ENCODE measurements at regions not wholly inside any gene's neighbourhood (a gene's known extent, or its start where the extent isn't known, plus 50 kb on each side); places are given as distances from the start of the nearest gene placed in this dataset.

DNA sequence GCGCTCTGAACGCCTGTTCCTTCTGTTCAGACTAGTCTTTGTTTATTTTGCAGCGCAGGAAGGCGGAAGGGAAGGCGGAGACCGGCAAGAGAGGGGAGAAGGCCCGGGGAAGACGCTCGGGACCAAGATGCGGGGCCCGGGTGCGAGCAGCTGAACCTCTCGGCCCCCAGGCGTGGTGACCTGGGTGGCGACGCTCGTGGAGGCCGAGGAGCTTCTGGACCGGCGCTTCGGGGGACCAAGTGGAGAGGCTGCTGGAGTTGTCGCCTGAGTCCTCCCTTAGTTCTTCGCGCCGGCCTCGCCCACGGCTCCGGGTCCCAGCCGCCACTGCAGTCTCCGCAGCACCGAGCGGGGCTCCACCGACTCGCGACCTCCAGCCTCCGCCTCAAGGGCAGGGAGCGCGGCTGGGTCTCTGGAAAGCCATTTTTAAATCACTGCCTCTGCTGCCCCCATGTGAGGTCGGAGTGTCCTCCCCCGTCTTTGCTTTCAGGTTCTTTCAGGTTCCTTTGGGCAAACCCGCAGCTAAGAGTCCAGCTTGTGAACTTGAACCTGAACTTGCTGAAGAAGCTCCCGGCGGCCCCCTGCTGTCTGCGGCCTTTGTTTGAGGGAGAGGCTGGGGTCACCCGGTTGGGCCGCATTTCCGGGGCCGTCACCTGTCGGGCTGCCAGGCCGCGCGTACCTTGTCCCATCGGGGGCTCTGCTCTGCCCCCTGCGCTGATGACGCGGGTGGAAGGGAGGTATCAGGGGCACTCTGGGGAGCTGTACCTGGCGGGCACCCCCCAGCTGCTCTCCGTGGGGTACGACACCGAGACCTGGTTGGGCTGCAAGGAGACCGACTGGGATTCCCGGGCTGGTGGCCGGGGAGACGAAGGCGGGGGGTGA is 136.0 kb downstream of the KIF20B start:
- POLR2A ChIA-PET = no interaction called here
- CTCF ChIA-PET = interaction anchor here (1.3 kb wide), 1 partner anchor 221 kb away, joined by 3 read pairs; no protein-coding TSS in a partner anchor
- TF ChIP-seq JUN (IDR thresholded peaks at IDR 0.05) (no peak), SREBF2 (IDR thresholded peaks at IDR 0.05) (no peak), RAD21 (conservative IDR thresholded peaks at IDR 0.05 in 1 of 2, IDR thresholded peaks at IDR 0.05 in 1 of 2) (no peak), FOXS1 (CRISPR knock-in tag; IDR thresholded peaks at IDR 0.05) (no peak), FOSL2 (IDR thresholded peaks at IDR 0.05) (no peak), FOSL2 (CRISPR knock-in tag; IDR thresholded peaks at IDR 0.05) (no peak), TFCP2L1 (CRISPR knock-in tag; IDR thresholded peaks at IDR 0.05) (no peak), HMGXB4 (CRISPR knock-in tag; IDR thresholded peaks at IDR 0.05; ENCODE audit: borderline replicate concordance) (no peak), KDM1A (IDR thresholded peaks at IDR 0.05; ENCODE audit: low read depth) (no peak), PBX3 (IDR thresholded peaks at IDR 0.05) (no peak)
- Histone ChIP-seq H3K4me3 (no peak overlapping the region), H3K9me3 (no peaks in the 10 kb centered on the region; the same call in 2 of the 3 replicates), H3K4me1 (no peaks in the 10 kb centered on the region), H3K4me2 (no peak overlapping the region), H3K27ac (no peak overlapping the region)
- ATAC-seq (no peak), DNase-seq (ENCODE audit: low read depth in 1 of 2, low spot score in 1 of 2) (no peak), FAIRE-seq (no peak)
- 55% methylated on average over 29 of the region's 65 CpGs for WGBS (ENCODE audit: missing lambda C conversion rate)

DNA sequence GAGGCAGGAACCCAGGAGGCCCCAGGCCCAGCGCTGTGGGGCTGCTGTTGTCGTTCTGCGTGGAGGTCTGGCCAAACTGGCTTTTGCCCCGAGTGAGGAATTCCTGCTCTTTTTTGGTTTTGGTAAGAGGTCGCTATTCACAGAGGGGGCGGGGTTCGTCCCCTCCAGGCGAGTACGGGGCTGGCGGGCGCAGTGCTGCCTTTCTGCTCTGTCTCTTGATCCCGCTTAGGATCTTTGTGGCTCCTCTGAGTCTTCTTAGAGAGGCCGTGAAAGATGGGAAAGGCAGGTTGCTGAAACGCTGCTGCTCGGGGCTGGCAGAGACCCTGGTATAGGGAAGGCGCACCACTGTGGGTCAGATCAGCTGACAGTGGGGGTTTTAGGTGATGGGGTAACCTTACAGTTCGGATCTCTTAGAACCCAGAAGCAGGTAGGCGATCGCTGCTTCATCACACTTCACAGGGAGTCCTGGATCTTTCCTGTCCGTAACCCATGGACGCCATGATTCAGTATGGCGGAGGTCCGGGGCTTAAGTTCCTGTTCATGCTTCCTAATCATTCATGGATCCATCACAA is 136.7 kb downstream of the KIF20B start:
- no peak for DNase-seq (ENCODE audit: low read depth in 1 of 2, low spot score in 1 of 2)
- H3K4me1 ChIP-seq = no peaks in the 10 kb centered on the region
- TF ChIP-seq ELK1 (IDR thresholded peaks at IDR 0.05; ENCODE audit: low read depth, low read length) (no peak), BHLHE40 (IDR thresholded peaks at IDR 0.05; ENCODE audit: low read depth, low read length) (no peak), ZSCAN20 (CRISPR knock-in tag; IDR thresholded peaks at IDR 0.05) (no peak), EHF (CRISPR knock-in tag; IDR thresholded peaks at IDR 0.05) (no peak), NFE2L2 (conservative IDR thresholded peaks at IDR 0.05; ENCODE audit: low read length) (no peak), KDM5A (IDR thresholded peaks at IDR 0.05) (no peak), HOXB5 (CRISPR knock-in tag; IDR thresholded peaks at IDR 0.05) (no peak), HMGXB4 (CRISPR knock-in tag; IDR thresholded peaks at IDR 0.05; ENCODE audit: borderline replicate concordance) (no peak), ZC3H11A (IDR thresholded peaks at IDR 0.05) (no peak), TP53 (CRISPR knock-in tag; IDR thresholded peaks at IDR 0.05) (no peak), EHMT2 (IDR thresholded peaks at IDR 0.05; ENCODE audit: low read depth) (no peak), HDAC2 (IDR thresholded peaks at IDR 0.05) (no peak), SMC3 (IDR thresholded peaks at IDR 0.05) (no peak), FOSB (CRISPR knock-in tag; IDR thresholded peaks at IDR 0.05) (no peak), HOXB13 (CRISPR knock-in tag; IDR thresholded peaks at IDR 0.05; ENCODE audit: low read depth) (no peak)
- TF ChIP-seq, protein P1, sequence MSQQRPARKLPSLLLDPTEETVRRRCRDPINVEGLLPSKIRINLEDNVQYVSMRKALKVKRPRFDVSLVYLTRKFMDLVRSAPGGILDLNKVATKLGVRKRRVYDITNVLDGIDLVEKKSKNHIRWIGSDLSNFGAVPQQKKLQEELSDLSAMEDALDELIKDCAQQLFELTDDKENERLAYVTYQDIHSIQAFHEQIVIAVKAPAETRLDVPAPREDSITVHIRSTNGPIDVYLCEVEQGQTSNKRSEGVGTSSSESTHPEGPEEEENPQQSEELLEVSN (IDR thresholded peaks at IDR 0.05; ENCODE audit: borderline replicate concordance, low read depth) = no peak
- no peak overlapping the region for H3K27ac ChIP-seq
- H3K4me2 ChIP-seq = no peak overlapping the region
- ChIA-PET CTCF (interaction anchor here (1.3 kb wide), 1 partner anchor 221 kb away, joined by 3 read pairs; no protein-coding TSS in a partner anchor), POLR2A (no interaction called here)
- H3K4me3 ChIP-seq = no peak overlapping the region
- no peaks in the 10 kb centered on the region; the same call in 2 of the 3 replicates for H3K9me3 ChIP-seq
- no peak for FAIRE-seq
- 78% methylated on average over 21 of the region's 23 CpGs for WGBS (ENCODE audit: missing lambda C conversion rate)
- no peak for ATAC-seq
